ENCODE measurements at regions not wholly inside any gene's neighbourhood (a gene's known extent, or its start where the extent isn't known, plus 50 kb on each side); places are given as distances from the start of the nearest gene placed in this dataset.

DNA sequence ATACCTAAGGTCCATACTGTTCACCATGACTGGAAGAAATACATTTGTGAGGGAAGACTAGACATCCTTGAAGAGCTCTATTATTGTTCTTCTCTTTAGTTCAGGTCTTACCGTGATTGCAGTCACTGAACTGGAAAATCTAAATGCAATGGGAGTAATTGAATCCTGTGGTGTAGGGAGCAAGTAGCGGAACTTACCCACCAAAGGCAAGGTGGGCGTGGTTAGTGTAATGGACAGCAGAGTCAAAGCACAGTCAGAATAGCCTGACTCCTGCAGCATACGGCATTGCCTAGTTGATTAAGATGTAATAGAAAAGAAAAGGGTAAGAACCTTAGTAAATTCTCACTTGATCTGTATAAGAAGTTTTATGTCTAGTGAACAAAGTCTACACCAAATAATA lies 679.7 kb upstream of the EPHA7 start:
- H2AFZ ChIP-seq (ENCODE audit: control insufficient read depth, low read length), result no peak overlapping the region
- no peaks in the 10 kb centered on the region for H3K79me2 ChIP-seq (ENCODE audit: control insufficient read depth, insufficient read depth, low read length)
- H3K9me1 ChIP-seq (ENCODE audit: control insufficient read depth, extremely low read depth, insufficient read depth, low read length), result no peaks in the 10 kb centered on the region
- no peak overlapping the region for H3K9ac ChIP-seq (ENCODE audit: control insufficient read depth, extremely low read depth, insufficient read depth, low read length)
- no peak for FAIRE-seq
- no peak for TF ChIP-seq EZH2 (IDR thresholded peaks at IDR 0.05; ENCODE audit: low read length)
- TF ChIP-seq, protein P1, sequence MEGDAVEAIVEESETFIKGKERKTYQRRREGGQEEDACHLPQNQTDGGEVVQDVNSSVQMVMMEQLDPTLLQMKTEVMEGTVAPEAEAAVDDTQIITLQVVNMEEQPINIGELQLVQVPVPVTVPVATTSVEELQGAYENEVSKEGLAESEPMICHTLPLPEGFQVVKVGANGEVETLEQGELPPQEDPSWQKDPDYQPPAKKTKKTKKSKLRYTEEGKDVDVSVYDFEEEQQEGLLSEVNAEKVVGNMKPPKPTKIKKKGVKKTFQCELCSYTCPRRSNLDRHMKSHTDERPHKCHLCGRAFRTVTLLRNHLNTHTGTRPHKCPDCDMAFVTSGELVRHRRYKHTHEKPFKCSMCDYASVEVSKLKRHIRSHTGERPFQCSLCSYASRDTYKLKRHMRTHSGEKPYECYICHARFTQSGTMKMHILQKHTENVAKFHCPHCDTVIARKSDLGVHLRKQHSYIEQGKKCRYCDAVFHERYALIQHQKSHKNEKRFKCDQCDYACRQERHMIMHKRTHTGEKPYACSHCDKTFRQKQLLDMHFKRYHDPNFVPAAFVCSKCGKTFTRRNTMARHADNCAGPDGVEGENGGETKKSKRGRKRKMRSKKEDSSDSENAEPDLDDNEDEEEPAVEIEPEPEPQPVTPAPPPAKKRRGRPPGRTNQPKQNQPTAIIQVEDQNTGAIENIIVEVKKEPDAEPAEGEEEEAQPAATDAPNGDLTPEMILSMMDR (optimal IDR thresholded peaks at IDR 0.05 in 1 of 3, IDR thresholded peaks at IDR 0.05 in 1 of 3, conservative IDR thresholded peaks at IDR 0.05 in 1 of 3; ENCODE audit: extremely low read depth in 1 of 3, insufficient read depth in 2 of 3, low read length in 3 of 3), result no peak
- dilution Hi-C loops (cut with MboI; ENCODE audit: extremely low pct_ligation_motif_present, low sequenced_read_pairs), result no loop called here
- no peaks in the 10 kb centered on the region for H3K36me3 ChIP-seq (ENCODE audit: control insufficient read depth in 2 of 2, extremely low read depth in 1 of 2, insufficient read depth in 2 of 2, low read length in 2 of 2)
- no peak for DNase-seq (ENCODE audit: low read depth, low spot score)
- no peaks in the 10 kb centered on the region for H3K27me3 ChIP-seq (ENCODE audit: control insufficient read depth, extremely low read depth, insufficient read depth, low read length)
- no peaks in the 10 kb centered on the region for H3K4me1 ChIP-seq (ENCODE audit: control insufficient read depth, extremely low read depth, insufficient read depth, low read length)
- H3K4me3 ChIP-seq (ENCODE audit: control insufficient read depth in 2 of 3, extremely low read depth in 1 of 3, insufficient read depth in 2 of 3, low read depth in 1 of 3, low read length in 3 of 3), result no peak overlapping the region
- H3K9me3 ChIP-seq (ENCODE audit: control insufficient read depth, low read depth, low read length), result no peaks in the 10 kb centered on the region
- H3K27ac ChIP-seq (ENCODE audit: control insufficient read depth, insufficient read depth, low read length), result no peak overlapping the region
- H3K4me2 ChIP-seq (ENCODE audit: control insufficient read depth, extremely low read depth, insufficient read depth, low read depth, low read length), result no peak overlapping the region
- H4K20me1 ChIP-seq (ENCODE audit: control insufficient read depth, extremely low read depth, insufficient read depth, low read length), result no peaks in the 10 kb centered on the region

DNA sequence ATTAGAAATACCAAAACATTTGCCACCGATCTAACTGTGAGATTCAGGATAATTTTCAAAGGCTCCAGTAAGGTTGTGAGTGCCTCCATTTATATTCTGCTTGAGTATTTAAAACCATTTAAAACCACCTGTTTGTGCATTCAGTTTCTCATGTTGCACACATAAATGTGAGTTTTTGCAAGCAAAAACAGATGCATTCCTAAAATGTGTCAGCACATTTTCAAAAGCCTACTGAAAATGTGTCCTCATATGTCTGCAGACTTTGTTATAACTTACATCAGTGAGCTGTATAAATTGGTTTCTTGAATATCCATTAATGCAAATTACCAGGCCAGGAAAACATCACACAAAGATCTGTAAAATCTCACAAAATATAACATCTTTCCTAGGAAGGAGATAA lies 676.6 kb upstream of the EPHA7 start:
- no peak overlapping the region for H2AFZ ChIP-seq (ENCODE audit: control insufficient read depth, low read length)
- TF ChIP-seq, protein P1 (optimal IDR thresholded peaks at IDR 0.05 in 1 of 3, IDR thresholded peaks at IDR 0.05 in 1 of 3, conservative IDR thresholded peaks at IDR 0.05 in 1 of 3; ENCODE audit: extremely low read depth in 1 of 3, insufficient read depth in 2 of 3, low read length in 3 of 3), result no peak
- TF ChIP-seq EZH2 (IDR thresholded peaks at IDR 0.05; ENCODE audit: low read length), result no peak
- H3K27me3 ChIP-seq (ENCODE audit: control insufficient read depth, extremely low read depth, insufficient read depth, low read length), result no peaks in the 10 kb centered on the region
- DNase-seq (ENCODE audit: low read depth, low spot score), result no peak
- no peaks in the 10 kb centered on the region for H4K20me1 ChIP-seq (ENCODE audit: control insufficient read depth, extremely low read depth, insufficient read depth, low read length)
- H3K79me2 ChIP-seq (ENCODE audit: control insufficient read depth, insufficient read depth, low read length), result no peaks in the 10 kb centered on the region
- H3K27ac ChIP-seq (ENCODE audit: control insufficient read depth, insufficient read depth, low read length), result no peak overlapping the region
- H3K36me3 ChIP-seq (ENCODE audit: control insufficient read depth in 2 of 2, extremely low read depth in 1 of 2, insufficient read depth in 2 of 2, low read length in 2 of 2), result no peaks in the 10 kb centered on the region
- no peaks in the 10 kb centered on the region for H3K9me3 ChIP-seq (ENCODE audit: control insufficient read depth, low read depth, low read length)
- dilution Hi-C loops (cut with MboI; ENCODE audit: extremely low pct_ligation_motif_present, low sequenced_read_pairs), result no loop called here
- no peaks in the 10 kb centered on the region for H3K4me1 ChIP-seq (ENCODE audit: control insufficient read depth, extremely low read depth, insufficient read depth, low read length)
- no peak overlapping the region for H3K9ac ChIP-seq (ENCODE audit: control insufficient read depth, extremely low read depth, insufficient read depth, low read length)
- no peaks in the 10 kb centered on the region for H3K9me1 ChIP-seq (ENCODE audit: control insufficient read depth, extremely low read depth, insufficient read depth, low read length)
- no peak overlapping the region for H3K4me3 ChIP-seq (ENCODE audit: control insufficient read depth in 2 of 3, extremely low read depth in 1 of 3, insufficient read depth in 2 of 3, low read depth in 1 of 3, low read length in 3 of 3)
- FAIRE-seq, result no peak
- H3K4me2 ChIP-seq (ENCODE audit: control insufficient read depth, extremely low read depth, insufficient read depth, low read depth, low read length), result no peak overlapping the region
